Keratinocyte (primary cell): ENCODE measurements at regions not wholly inside any gene's neighbourhood (a gene's known extent, or its start where the extent isn't known, plus 50 kb on each side); places are given as distances from the start of the nearest gene placed in this dataset.

ENCODE experiments used
- DNase-seq: peaks from one replicate; pipeline ENCODE4 v3.0.0-alpha.2; 2011; ENCODE audit warnings: low read depth, missing footprints, low spot score
- FAIRE-seq: peaks from 2 replicates; lab custom pipeline; 2011; peaks lifted over from hg19 to GRCh38; lab: Jason Lieb, UNC
- H2AFZ ChIP-seq: 2 replicates; pipeline ENCODE4 v1.6.0; 2012; ENCODE audit warnings: low read length, control low read depth, inconsistent platforms; ENCODE audit not compliant: control insufficient read depth
- H3K27ac ChIP-seq: 2 replicates; pipeline ENCODE4 v1.5.1; 2011; ENCODE audit warnings: low read length; ENCODE audit not compliant: control insufficient read depth, insufficient read depth
- H3K27me3 ChIP-seq: 3 replicates; pipeline ENCODE4 v1.6.0; 2011; ENCODE audit warnings: low read length; ENCODE audit not compliant: control insufficient read depth, insufficient read depth; ENCODE audit errors: extremely low read depth
- H3K36me3 ChIP-seq, 2 experiments: 2 replicates in 1 of 2; 3 replicates in 1 of 2; pipeline ENCODE4 v1.5.1; 2011; ENCODE audit warnings: low read length in 2 of 2, mild to moderate bottlenecking in 1 of 2; ENCODE audit not compliant: control insufficient read depth in 2 of 2, insufficient read depth in 2 of 2; ENCODE audit errors: extremely low read depth in 1 of 2
- H3K4me1 ChIP-seq: 3 replicates; pipeline ENCODE4 v1.5.1; 2011; ENCODE audit warnings: low read length; ENCODE audit not compliant: control insufficient read depth, insufficient read depth; ENCODE audit errors: extremely low read depth
- H3K4me2 ChIP-seq: 3 replicates; pipeline ENCODE4 v1.6.0; 2011; ENCODE audit warnings: low read depth, low read length; ENCODE audit not compliant: control insufficient read depth, insufficient read depth; ENCODE audit errors: extremely low read depth
- H3K4me3 ChIP-seq, 3 experiments: fragments of 200-600 bp in 1 of 3; sonication (generic) in 1 of 3; 2 replicates in 2 of 3; 3 replicates in 1 of 3; pipeline ENCODE4 v1.5.1; 2011 to 2016; ENCODE audit warnings: low read length in 3 of 3, mild to moderate bottlenecking in 3 of 3, control low read depth in 2 of 3, inconsistent platforms in 1 of 3, low read depth in 1 of 3, mixed read lengths in 1 of 3, mixed run types in 1 of 3, moderate library complexity in 1 of 3; ENCODE audit not compliant: control insufficient read depth in 2 of 3, insufficient read depth in 2 of 3; ENCODE audit errors: extremely low read depth in 1 of 3
- H3K79me2 ChIP-seq: 2 replicates; pipeline ENCODE4 v1.6.0; 2012; ENCODE audit warnings: low read length; ENCODE audit not compliant: control insufficient read depth, insufficient read depth
- H3K9ac ChIP-seq: 3 replicates; pipeline ENCODE4 v1.6.0; 2011; ENCODE audit warnings: low read length; ENCODE audit not compliant: control insufficient read depth, insufficient read depth; ENCODE audit errors: extremely low read depth
- H3K9me1 ChIP-seq: 3 replicates; pipeline ENCODE4 v1.6.0; 2011; ENCODE audit warnings: low read length; ENCODE audit not compliant: control insufficient read depth, insufficient read depth; ENCODE audit errors: extremely low read depth
- H3K9me3 ChIP-seq: 2 replicates; pipeline ENCODE4 v1.5.1; 2012; ENCODE audit warnings: low read depth, low read length; ENCODE audit not compliant: control insufficient read depth
- H4K20me1 ChIP-seq: 3 replicates; pipeline ENCODE4 v1.6.0; 2011; ENCODE audit warnings: low read length; ENCODE audit not compliant: control insufficient read depth, insufficient read depth; ENCODE audit errors: extremely low read depth
- CTCF ChIP-seq, 3 experiments: IDR thresholded peaks in 1 of 3; conservative IDR thresholded peaks in 1 of 3; optimal IDR thresholded peaks in 1 of 3; 2 replicates in 2 of 3; 3 replicates in 1 of 3; pipeline versions ENCODE3 to v1.5.1; 2011; ENCODE audit warnings: low read length in 3 of 3, mild to moderate bottlenecking in 3 of 3, moderate library complexity in 2 of 3, control low read depth in 1 of 3, inconsistent platforms in 1 of 3; ENCODE audit not compliant: insufficient read depth in 2 of 3; ENCODE audit errors: extremely low read depth in 1 of 3
- EZH2 ChIP-seq: IDR thresholded peaks from one replicate; pipeline ENCODE4 v1.6.1; 2012; ENCODE audit warnings: inconsistent platforms, mild to moderate bottlenecking, low read length, moderate library complexity
- dilution Hi-C: fragments of 300-500 bp; cut with MboI; formaldehyde crosslinking; loops from one replicate; pipeline ENCODE4 v1.7.0; 2020; ENCODE audit warnings: low sequenced_read_pairs; ENCODE audit not compliant: extremely low pct_ligation_motif_present

- no peaks in the 10 kb centered on the region for H3K9me3 ChIP-seq
- H3K4me3 ChIP-seq = no peak overlapping the region
- dilution Hi-C loops = no loop called here
- no peak for DNase-seq
- no peaks in the 10 kb centered on the region for H3K9me1 ChIP-seq
- H3K79me2 ChIP-seq = no peaks in the 10 kb centered on the region
- no peak overlapping the region for H3K9ac ChIP-seq
- H3K27me3 ChIP-seq = no peaks in the 10 kb centered on the region
- no peak for TF ChIP-seq CTCF (optimal IDR thresholded peaks at IDR 0.05 in 1 of 3, IDR thresholded peaks at IDR 0.05 in 1 of 3, conservative IDR thresholded peaks at IDR 0.05 in 1 of 3; ENCODE audit: extremely low read depth in 1 of 3, insufficient read depth in 2 of 3, low read length in 3 of 3)
- no peak for TF ChIP-seq EZH2
- H2AFZ ChIP-seq = no peak overlapping the region
- no peak overlapping the region for H3K27ac ChIP-seq
- FAIRE-seq = no peak
- no peaks in the 10 kb centered on the region for H3K4me1 ChIP-seq
- no peaks in the 10 kb centered on the region for H3K36me3 ChIP-seq
- no peak overlapping the region for H3K4me2 ChIP-seq
- H4K20me1 ChIP-seq = no peaks in the 10 kb centered on the region
Measured at GRCh38 chr1:80841261-80841660, 959.5 kb upstream of the ADGRL2 start.

- H3K36me3 ChIP-seq = no peaks in the 10 kb centered on the region
- no peak overlapping the region for H3K4me2 ChIP-seq
- no peaks in the 10 kb centered on the region for H4K20me1 ChIP-seq
- TF ChIP-seq EZH2 (no peak), CTCF (optimal IDR thresholded peaks at IDR 0.05 in 1 of 3, IDR thresholded peaks at IDR 0.05 in 1 of 3, conservative IDR thresholded peaks at IDR 0.05 in 1 of 3; ENCODE audit: extremely low read depth in 1 of 3, insufficient read depth in 2 of 3, low read length in 3 of 3) (no peak)
- H3K9me1 ChIP-seq = no peaks in the 10 kb centered on the region
- dilution Hi-C loops = no loop called here
- H2AFZ ChIP-seq = no peak overlapping the region
- no peaks in the 10 kb centered on the region for H3K4me1 ChIP-seq
- H3K9ac ChIP-seq = no peak overlapping the region
- no peak overlapping the region for H3K4me3 ChIP-seq
- no peak for DNase-seq
- FAIRE-seq = no peak
- H3K79me2 ChIP-seq = no peaks in the 10 kb centered on the region
- no peaks in the 10 kb centered on the region for H3K9me3 ChIP-seq
- H3K27ac ChIP-seq = no peak overlapping the region
- H3K27me3 ChIP-seq = no peaks in the 10 kb centered on the region
Measured at GRCh38 chr1:80837066-80837465, 963.7 kb upstream of the ADGRL2 start.
